ENCODE measurements at regions not wholly inside any gene's neighbourhood (a gene's known extent, or its start where the extent isn't known, plus 50 kb on each side); places are given as distances from the start of the nearest gene placed in this dataset.
A peak's percentile ranks its signal among the peaks of the same experiment; 100 is the strongest.
"Not testable (repeated sequence)": the region's sequence is repeated elsewhere in the genome, so short reads cannot be mapped to it uniquely, and the experiment has no call there.

- no peak for DNase-seq
These were observed 540.7 kb upstream of the NETO1 start for GRCh38 chr18:73408469-73408868.

- DNase-seq = no peak
These were observed 539.7 kb upstream of the NETO1 start for GRCh38 chr18:73407506-73407905.

- no peak for DNase-seq
These were observed 516.5 kb upstream of the NETO1 start for GRCh38 chr18:73384246-73384645.

- no peak for DNase-seq
These were observed 513.9 kb upstream of the NETO1 start for GRCh38 chr18:73381699-73382036.

- no peak for DNase-seq
These were observed 513.4 kb upstream of the NETO1 start for GRCh38 chr18:73381016-73381698.

GRCh38 chr18:73366713-73367112 lies 498.9 kb upstream of the NETO1 start:
- DNase-seq = no peak

GRCh38 chr18:73365018-73365417 lies 497.2 kb upstream of the NETO1 start:
- no peak for DNase-seq

GRCh38 chr18:73355121-73355520 lies 487.3 kb upstream of the NETO1 start:
- DNase-seq = no peak

GRCh38 chr18:73352546-73352945 lies 484.8 kb upstream of the NETO1 start:
- DNase-seq = no peak

GRCh38 chr18:73340135-73340977 lies 472.6 kb upstream of the NETO1 start:
- DNase-seq = no peak

GRCh38 chr18:73331212-73331772 lies 463.5 kb upstream of the NETO1 start:
- no peak for DNase-seq

- not testable (repeated sequence) for DNase-seq
These were observed 462.3 kb upstream of the NETO1 start for GRCh38 chr18:73330106-73330505.

GRCh38 chr18:73324187-73324831 lies 456.5 kb upstream of the NETO1 start:
- not testable (repeated sequence) for DNase-seq

- peak in 1 of 2 experiments; percentile 32 for DNase-seq
These were observed 451.1 kb upstream of the NETO1 start for GRCh38 chr18:73318739-73319479.

- DNase-seq = no peak
These were observed 448.7 kb upstream of the NETO1 start for GRCh38 chr18:73316513-73316912.

GRCh38 chr18:73315381-73315780 lies 447.6 kb upstream of the NETO1 start:
- DNase-seq = no peak

GRCh38 chr18:73313476-73313875 lies 445.7 kb upstream of the NETO1 start:
- no peak for DNase-seq

GRCh38 chr18:73296686-73297085 lies 428.9 kb upstream of the NETO1 start:
- peak in 1 of 2 experiments; percentile 37 for DNase-seq

- DNase-seq = no peak
These were observed 424.4 kb upstream of the NETO1 start for GRCh38 chr18:73292156-73292555.

- DNase-seq = no peak
These were observed 421.0 kb upstream of the NETO1 start for GRCh38 chr18:73288813-73289212.

- peak; percentile 24 to 84 for DNase-seq
These were observed 418.8 kb upstream of the NETO1 start for GRCh38 chr18:73286584-73286983.

- DNase-seq = no peak
These were observed 416.0 kb upstream of the NETO1 start for GRCh38 chr18:73283788-73284187.

- no peak for DNase-seq
These were observed 415.2 kb upstream of the NETO1 start for GRCh38 chr18:73283032-73283431.

Data from NCI-H2081 (cell line).